Neural cell (in vitro differentiated cells): ENCODE measurements at regions not wholly inside any gene's neighbourhood (a gene's known extent, or its start where the extent isn't known, plus 50 kb on each side); places are given as distances from the start of the nearest gene placed in this dataset.

Source experiments
- EP300 ChIP-seq: fragments of 450-650 bp; conservative IDR thresholded peaks from 2 replicates; pipeline ENCODE4 v1.6.1; 2014; ENCODE audit warnings: antibody characterized with exemption, mild to moderate bottlenecking, moderate library complexity; ENCODE audit not compliant: poor library complexity, severe bottlenecking
- TF ChIP-seq, protein P1 (sequence below): fragments of 450-650 bp; IDR thresholded peaks from 2 replicates; pipeline ENCODE4 v1.5.1; 2014; ENCODE audit warnings: antibody characterized with exemption, mild to moderate bottlenecking, moderate library complexity; ENCODE audit not compliant: poor library complexity, severe bottlenecking

DNA sequence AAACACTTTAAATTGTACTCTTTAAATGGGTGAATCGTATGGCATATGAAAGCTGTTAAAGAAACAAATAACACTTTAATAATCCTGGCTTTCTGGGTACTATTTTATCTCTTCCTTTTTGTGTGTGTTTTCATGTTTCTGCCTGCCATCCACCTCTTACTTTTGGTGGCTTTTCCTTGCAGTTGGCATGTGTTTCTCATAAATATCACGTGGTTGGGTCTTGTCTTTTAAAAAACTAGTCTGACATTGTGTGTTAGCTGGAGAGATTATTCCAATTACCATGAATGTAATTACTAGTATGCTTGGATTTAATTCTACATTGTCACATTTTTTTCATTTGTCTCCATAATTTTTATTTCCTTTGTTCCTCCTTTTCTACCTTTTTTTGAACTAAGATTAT, 262.9 kb upstream of the B3GAT1 start:
- TF ChIP-seq, protein P1, sequence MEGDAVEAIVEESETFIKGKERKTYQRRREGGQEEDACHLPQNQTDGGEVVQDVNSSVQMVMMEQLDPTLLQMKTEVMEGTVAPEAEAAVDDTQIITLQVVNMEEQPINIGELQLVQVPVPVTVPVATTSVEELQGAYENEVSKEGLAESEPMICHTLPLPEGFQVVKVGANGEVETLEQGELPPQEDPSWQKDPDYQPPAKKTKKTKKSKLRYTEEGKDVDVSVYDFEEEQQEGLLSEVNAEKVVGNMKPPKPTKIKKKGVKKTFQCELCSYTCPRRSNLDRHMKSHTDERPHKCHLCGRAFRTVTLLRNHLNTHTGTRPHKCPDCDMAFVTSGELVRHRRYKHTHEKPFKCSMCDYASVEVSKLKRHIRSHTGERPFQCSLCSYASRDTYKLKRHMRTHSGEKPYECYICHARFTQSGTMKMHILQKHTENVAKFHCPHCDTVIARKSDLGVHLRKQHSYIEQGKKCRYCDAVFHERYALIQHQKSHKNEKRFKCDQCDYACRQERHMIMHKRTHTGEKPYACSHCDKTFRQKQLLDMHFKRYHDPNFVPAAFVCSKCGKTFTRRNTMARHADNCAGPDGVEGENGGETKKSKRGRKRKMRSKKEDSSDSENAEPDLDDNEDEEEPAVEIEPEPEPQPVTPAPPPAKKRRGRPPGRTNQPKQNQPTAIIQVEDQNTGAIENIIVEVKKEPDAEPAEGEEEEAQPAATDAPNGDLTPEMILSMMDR = no peak
- no peak for TF ChIP-seq EP300
